HCT116 (cell line): ENCODE measurements at regions not wholly inside any gene's neighbourhood (a gene's known extent, or its start where the extent isn't known, plus 50 kb on each side); places are given as distances from the start of the nearest gene placed in this dataset.

ENCODE experiments used
- ATAC-seq: fragments of 200-7000 bp; cut with Tn5 transposase; 2 replicates; pipeline ENCODE4 v1.9.1; 2020; ENCODE audit warnings: mild to moderate bottlenecking, moderate library complexity
- BruUV-seq: library from RNA; stranded (reverse); fragments of 400-500 nt; replicated peaks from 2 replicates; lab custom pipeline; 2021; lab: Mats Ljungman, UMichigan
- CTCF ChIA-PET: fragments of 300-600 bp; sonication (Branson Sonifier 250); formaldehyde crosslinking; loops from one replicate; lab custom pipeline; 2021; ENCODE audit warnings: antibody characterized with exemption; lab: Charles Lee
- POLR2A ChIA-PET: fragments of 300-600, 350-600 bp; sonication (Branson Sonifier 250); formaldehyde crosslinking; loops from one replicate; lab custom pipeline; 2021; ENCODE audit warnings: antibody characterized with exemption; lab: Charles Lee
- RAD21 ChIA-PET, 2 experiments: fragments of 300-600 bp; sonication (Branson Sonifier 250); formaldehyde crosslinking; loops; one replicate each; lab custom pipeline; 2023; ENCODE audit warnings: low total read pairs in 2 of 2; ENCODE audit not compliant: uncharacterized antibody in 2 of 2, unreplicated experiment in 2 of 2, low non-redundant PET in 1 of 2; lab: Charles Lee
- DNase-seq: peaks from one replicate; pipeline ENCODE4 v3.0.0-alpha.2; 2010; ENCODE audit warnings: low read depth, low spot score
- H2AFZ ChIP-seq: fragments of 200-600 bp; shearing (Covaris generic), sonication (generic); 2 replicates; pipeline ENCODE4 v1.6.1; 2017; ENCODE audit warnings: low read depth, mixed run types, mixed read lengths, antibody characterized with exemption, low read length; ENCODE audit not compliant: poor library complexity, severe bottlenecking
- H3K27ac ChIP-seq: 2 replicates; pipeline ENCODE4 v1.5.1; 2012; ENCODE audit warnings: low read depth, low read length
- H3K27me3 ChIP-seq: fragments of 200-600 bp; sonication (generic); 2 replicates; pipeline ENCODE4 v1.6.1; 2016; ENCODE audit warnings: mixed run types, low read length, mixed read lengths; ENCODE audit not compliant: insufficient read depth
- H3K36me3 ChIP-seq, 2 experiments: fragments of 200-500 bp in 1 of 2; fragments of 200-600 bp in 1 of 2; sonication (Bioruptor generic) in 1 of 2; sonication (generic) in 1 of 2; 2 replicates each; pipeline versions ENCODE4 v1.5.1 to v1.6.1; 2014 to 2016; ENCODE audit warnings: low read length in 2 of 2, inconsistent platforms in 1 of 2, mixed read lengths in 1 of 2, mixed run types in 1 of 2; ENCODE audit not compliant: insufficient read depth in 2 of 2, control insufficient read depth in 1 of 2
- H3K4me1 ChIP-seq, 2 experiments: fragments of 200-600 bp in 1 of 2; sonication (generic) in 1 of 2; 2 replicates each; pipeline versions ENCODE4 v1.5.1 to v1.6.1; 2012 to 2017; ENCODE audit warnings: low read length in 2 of 2, inconsistent platforms in 1 of 2, mild to moderate bottlenecking in 1 of 2, mixed read lengths in 1 of 2, mixed run types in 1 of 2, moderate library complexity in 1 of 2; ENCODE audit not compliant: insufficient read depth in 2 of 2, control insufficient read depth in 1 of 2
- H3K4me2 ChIP-seq: fragments of 200-600 bp; sonication (generic); 2 replicates; pipeline ENCODE4 v1.6.1; 2017; ENCODE audit warnings: mixed run types, low read length, mixed read lengths
- H3K4me3 ChIP-seq, 2 experiments: fragments of 200-600 bp in 1 of 2; sonication (generic) in 1 of 2; replicated peaks in 1 of 2; 2 replicates each; pipeline ENCODE4 v1.5.1; 2011 to 2016; ENCODE audit warnings: low read length in 2 of 2, control low read depth in 1 of 2, low read depth in 1 of 2, mild to moderate bottlenecking in 1 of 2, mixed read lengths in 1 of 2, mixed run types in 1 of 2
- H3K79me2 ChIP-seq: fragments of 200-600 bp; sonication (generic); 2 replicates; pipeline ENCODE4 v1.6.1; 2017; ENCODE audit warnings: mild to moderate bottlenecking, mixed run types, low read length, moderate library complexity, mixed read lengths; ENCODE audit not compliant: insufficient read depth
- H3K9ac ChIP-seq: fragments of 200-600 bp; sonication (generic); 2 replicates; pipeline ENCODE4 v1.6.1; 2016; ENCODE audit warnings: low read length, mixed read lengths
- H3K9me2 ChIP-seq: fragments of 200-600 bp; sonication (generic), shearing (Covaris generic); 2 replicates; pipeline ENCODE4 v1.6.1; 2017; ENCODE audit warnings: mixed run types, mild to moderate bottlenecking, moderate library complexity; ENCODE audit not compliant: insufficient read depth
- H3K9me3 ChIP-seq, 2 experiments: fragments of 200-500 bp in 1 of 2; fragments of 200-600 bp in 1 of 2; sonication (Bioruptor generic) in 1 of 2; sonication (generic) in 1 of 2; 2 replicates each; pipeline ENCODE4 v1.6.1; 2014 to 2017; ENCODE audit warnings: low read length in 2 of 2, mixed read lengths in 2 of 2, inconsistent platforms in 1 of 2, low read depth in 1 of 2, mild to moderate bottlenecking in 1 of 2, mixed run types in 1 of 2, moderate library complexity in 1 of 2; ENCODE audit not compliant: control insufficient read depth in 1 of 2, insufficient read depth in 1 of 2
- H4K20me1 ChIP-seq: fragments of 200-600 bp; sonication (generic), shearing (Covaris generic); 2 replicates; pipeline ENCODE4 v1.6.1; 2017; ENCODE audit warnings: mixed run types, mild to moderate bottlenecking, moderate library complexity; ENCODE audit not compliant: insufficient read depth
- ATF3 ChIP-seq: IDR thresholded peaks from 2 replicates; pipeline ENCODE4 v1.6.1; 2012
- EZH2 ChIP-seq: fragments of 200-600 bp; sonication (generic); IDR thresholded peaks from 2 replicates; pipeline ENCODE4 v1.6.1; 2017; ENCODE audit warnings: antibody characterized with exemption, mixed run types
- FOSL1 ChIP-seq: IDR thresholded peaks from 2 replicates; pipeline ENCODE4 v1.6.1; 2012; ENCODE audit warnings: low read depth
- JUND ChIP-seq: IDR thresholded peaks from 2 replicates; pipeline ENCODE4 v1.6.1; 2012
- MAX ChIP-seq: IDR thresholded peaks from 2 replicates; pipeline ENCODE4 v1.6.1; 2012
- REST ChIP-seq: IDR thresholded peaks from 2 replicates; pipeline ENCODE4 v1.6.1; 2012; ENCODE audit warnings: low read depth
- SP1 ChIP-seq: IDR thresholded peaks from 2 replicates; pipeline ENCODE4 v1.6.1; 2012; ENCODE audit warnings: low read depth
- TCF7L2 ChIP-seq: IDR thresholded peaks from 2 replicates; pipeline ENCODE4 v1.7.0; 2011; ENCODE audit warnings: borderline replicate concordance, inconsistent platforms; ENCODE audit not compliant: insufficient read depth, insufficient read length; ENCODE audit errors: extremely low read depth
- YY1 ChIP-seq: IDR thresholded peaks from 2 replicates; pipeline ENCODE4 v1.6.1; 2011; ENCODE audit warnings: low read length, low read depth, moderate library complexity, mild to moderate bottlenecking; ENCODE audit not compliant: insufficient replicate concordance; ENCODE audit errors: extremely low read depth
- intact Hi-C: fragments of 100-400 bp; cut with micrococcal nuclease; formaldehyde crosslinking; loops from 2 replicates; pipeline ENCODE4 v1.10.0; 2022

GRCh38 chr16:64704386-64704785 is 417.5 kb downstream of the CDH11 start:
- no peaks in the 10 kb centered on the region for H3K4me1 ChIP-seq
- H3K9ac ChIP-seq, result no peak overlapping the region
- TF ChIP-seq JUND (no peak), FOSL1 (no peak), ATF3 (no peak), MAX (no peak), YY1 (no peak), EZH2 (no peak), SP1 (no peak), REST (no peak), TCF7L2 (no peak)
- TF ChIP-seq, all 23 proteins: peak for 0
- no peak overlapping the region for H2AFZ ChIP-seq
- H3K4me2 ChIP-seq, result no peak overlapping the region
- H3K9me3 ChIP-seq, result peaks cover 5 to 33% of the 10 kb centered on the region in 2 experiments; a peak in 2 of 4 replicates
- no peaks in the 10 kb centered on the region for H3K27me3 ChIP-seq
- POLR2A ChIA-PET, result no interaction called here
- no peak overlapping the region for H3K27ac ChIP-seq
- no peaks in the 10 kb centered on the region for H4K20me1 ChIP-seq
- RAD21 ChIA-PET, result no interaction called here
- CTCF ChIA-PET, result no interaction called here
- no peak overlapping the region for H3K4me3 ChIP-seq
- no peaks in the 10 kb centered on the region for H3K36me3 ChIP-seq
- intact Hi-C loops, result no loop called here
- DNase-seq (no peak), ATAC-seq (no peak)
- no TSS peak for BruUV-seq
- H3K9me2 ChIP-seq, result no peaks in the 10 kb centered on the region
- no peaks in the 10 kb centered on the region for H3K79me2 ChIP-seq
